Spleen (tissue), 7 donors: ENCODE measurements at regions not wholly inside any gene's neighbourhood (a gene's known extent, or its start where the extent isn't known, plus 50 kb on each side); places are given as distances from the start of the nearest gene placed in this dataset.

Experiments
- CTCF ChIP-seq, 11 experiments: fragments of 200-600 bp in 7 of 11; fragments of 450-650 bp in 4 of 11; sonication (generic) in 4 of 11; IDR thresholded peaks in 8 of 11; conservative IDR thresholded peaks in 3 of 11; 1 replicate in 7 of 11; 2 replicates in 4 of 11; pipeline versions ENCODE4 v1.4.0 to v1.8.0; 2016 to 2021; ENCODE audit warnings: antibody characterized with exemption in 11 of 11, inconsistent platforms in 4 of 11, mild to moderate bottlenecking in 1 of 11
- POLR2A ChIP-seq, 3 donors: fragments of 450-650 bp; IDR thresholded peaks; one replicate each; pipeline ENCODE4 v1.5.1; 2017; ENCODE audit warnings: antibody characterized with exemption in 3 of 3, mild to moderate bottlenecking in 1 of 3
- donor health status: DM: no; HTN: no; CAD: no; lungs with moderate emphysema.
- donor health status: DM: no; HTN: no; CAD: no.
- donor health status: DM: no; HTN: no; CAD: no.

DNA sequence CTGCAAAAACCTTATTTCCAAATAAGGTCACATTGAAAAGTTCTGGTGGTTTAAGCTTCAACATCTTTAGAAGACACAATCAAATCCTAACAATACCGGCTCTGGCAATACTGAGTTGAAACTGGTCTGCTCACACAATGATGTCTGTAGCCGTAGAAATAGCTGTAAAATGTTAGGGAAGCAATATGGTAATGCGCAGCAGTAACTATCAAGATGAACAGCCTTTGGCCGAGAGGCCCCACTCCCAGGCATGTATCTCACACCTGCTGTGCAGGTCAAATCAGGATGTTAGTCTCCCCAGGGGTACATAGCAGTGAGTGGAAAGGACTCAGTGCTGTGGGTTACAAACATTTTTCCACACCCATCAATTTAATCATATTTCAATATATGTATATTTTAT is 207.1 kb downstream of the KATNAL1 start:
- TF ChIP-seq POLR2A (IDR thresholded peaks at IDR 0.05), result no peak
- TF ChIP-seq CTCF (IDR thresholded peaks at IDR 0.05 in 8 of 11, conservative IDR thresholded peaks at IDR 0.05 in 3 of 11), result no peak
